ENCODE measurements at regions not wholly inside any gene's neighbourhood (a gene's known extent, or its start where the extent isn't known, plus 50 kb on each side); places are given as distances from the start of the nearest gene placed in this dataset.

- Histone ChIP-seq H3K79me2 (ENCODE audit: low read length) (no peaks in the 10 kb centered on the region), H3K4me2 (ENCODE audit: low read depth, low read length, poor library complexity, severe bottlenecking) (no peak overlapping the region), H3K9me2 (replicated peaks; ENCODE audit: insufficient read depth, low read length) (no peaks in the 10 kb centered on the region), H3K9ac (ENCODE audit: low read length) (no peak overlapping the region), H4K20me1 (ENCODE audit: insufficient read depth, low read depth, low read length) (no peaks in the 10 kb centered on the region), H3K27ac (ENCODE audit: low read length) (no peak overlapping the region), H3K36me3 (ENCODE audit: insufficient read depth, low read length) (no peaks in the 10 kb centered on the region), H3K27me3 (ENCODE audit: low read length) (no peaks in the 10 kb centered on the region), H2AFZ (ENCODE audit: low read length) (no peak overlapping the region), H3K4me3 (ENCODE audit: low read length) (no peak overlapping the region), H3K4me1 (ENCODE audit: low read length) (no peaks in the 10 kb centered on the region), H3K9me3 (ENCODE audit: low read length) (peaks cover 3% of the 10 kb centered on the region; the same call in 1 of the 2 replicates)
- DNase-seq, result no peak
These were observed 452.6 kb upstream of the ST6GAL2 start for GRCh38 chr2:107338571-107338970.

DNA sequence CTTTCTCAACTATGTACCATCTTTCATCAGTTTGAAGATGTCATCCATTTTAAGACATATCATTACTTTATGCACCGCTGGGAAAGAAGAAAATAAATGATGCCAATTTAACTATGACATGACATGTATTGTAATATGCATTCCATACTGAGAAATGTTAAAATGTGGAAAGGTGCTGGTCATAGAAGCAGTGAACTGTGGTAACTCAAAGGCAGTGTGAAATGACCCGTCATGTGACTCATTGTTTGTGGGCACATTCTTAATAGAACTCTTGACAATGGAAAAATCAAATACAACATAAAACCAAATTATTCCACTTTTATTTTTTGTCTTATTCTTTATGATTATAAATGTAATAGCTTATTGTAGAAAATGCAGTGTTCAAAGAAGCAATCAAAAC lies 455.0 kb upstream of the ST6GAL2 start:
- no peaks in the 10 kb centered on the region for H3K27me3 ChIP-seq (ENCODE audit: low read length)

GRCh38 chr2:107349329-107349728 lies 463.4 kb upstream of the ST6GAL2 start:
- Histone ChIP-seq H3K4me1 (ENCODE audit: low read length) (no peaks in the 10 kb centered on the region), H3K27ac (ENCODE audit: low read length) (no peak overlapping the region), H3K27me3 (ENCODE audit: low read length) (no peaks in the 10 kb centered on the region), H4K20me1 (ENCODE audit: insufficient read depth, low read depth, low read length) (no peaks in the 10 kb centered on the region), H3K9me2 (replicated peaks; ENCODE audit: insufficient read depth, low read length) (no peaks in the 10 kb centered on the region), H3K4me3 (ENCODE audit: low read length) (no peak overlapping the region), H3K36me3 (ENCODE audit: insufficient read depth, low read length) (no peaks in the 10 kb centered on the region), H3K4me2 (ENCODE audit: low read depth, low read length, poor library complexity, severe bottlenecking) (no peak overlapping the region), H3K9me3 (ENCODE audit: low read length) (no peaks in the 10 kb centered on the region), H2AFZ (ENCODE audit: low read length) (no peak overlapping the region), H3K79me2 (ENCODE audit: low read length) (no peaks in the 10 kb centered on the region), H3K9ac (ENCODE audit: low read length) (no peak overlapping the region)
- DNase-seq, result no peak

More for the DNA sequence above, 455.0 kb upstream of the ST6GAL2 start:
- Histone ChIP-seq H3K27ac (ENCODE audit: low read length) (no peak overlapping the region), H4K20me1 (ENCODE audit: insufficient read depth, low read depth, low read length) (no peaks in the 10 kb centered on the region), H3K36me3 (ENCODE audit: insufficient read depth, low read length) (no peaks in the 10 kb centered on the region), H3K9me3 (ENCODE audit: low read length) (peaks cover 3% of the 10 kb centered on the region; the same call in 1 of the 2 replicates), H3K9me2 (replicated peaks; ENCODE audit: insufficient read depth, low read length) (no peaks in the 10 kb centered on the region), H2AFZ (ENCODE audit: low read length) (no peak overlapping the region), H3K9ac (ENCODE audit: low read length) (no peak overlapping the region), H3K4me1 (ENCODE audit: low read length) (no peaks in the 10 kb centered on the region), H3K4me3 (ENCODE audit: low read length) (no peak overlapping the region), H3K79me2 (ENCODE audit: low read length) (no peaks in the 10 kb centered on the region), H3K4me2 (ENCODE audit: low read depth, low read length, poor library complexity, severe bottlenecking) (no peak overlapping the region)
- no peak for DNase-seq

DNA sequence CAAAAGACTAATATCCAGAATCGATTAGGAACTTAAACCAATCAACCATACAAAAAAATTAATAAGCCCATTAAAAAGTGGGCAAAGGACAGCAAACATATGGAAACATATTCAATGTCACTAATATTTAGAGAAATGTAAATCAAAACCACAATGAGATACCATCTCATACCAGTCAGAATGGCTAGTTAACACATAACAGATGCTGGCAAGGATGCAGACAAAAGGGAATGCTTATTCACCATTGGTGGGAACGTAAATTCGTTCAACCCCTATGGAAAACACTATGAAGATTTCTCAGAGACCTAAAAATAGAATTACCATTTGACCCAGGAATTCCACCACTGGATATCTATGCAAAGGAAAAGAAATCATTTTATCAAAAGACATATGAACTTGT lies 468.2 kb upstream of the ST6GAL2 start:
- Histone ChIP-seq H3K79me2 (ENCODE audit: low read length) (no peaks in the 10 kb centered on the region), H3K9me2 (replicated peaks; ENCODE audit: insufficient read depth, low read length) (no peaks in the 10 kb centered on the region), H3K4me2 (ENCODE audit: low read depth, low read length, poor library complexity, severe bottlenecking) (no peak overlapping the region), H3K36me3 (ENCODE audit: insufficient read depth, low read length) (no peaks in the 10 kb centered on the region), H3K27me3 (ENCODE audit: low read length) (no peaks in the 10 kb centered on the region), H3K4me1 (ENCODE audit: low read length) (no peaks in the 10 kb centered on the region; the same call in 1 of the 2 replicates), H3K9ac (ENCODE audit: low read length) (no peak overlapping the region), H4K20me1 (ENCODE audit: insufficient read depth, low read depth, low read length) (no peaks in the 10 kb centered on the region), H3K27ac (ENCODE audit: low read length) (no peak overlapping the region), H3K9me3 (ENCODE audit: low read length) (no peaks in the 10 kb centered on the region), H3K4me3 (ENCODE audit: low read length) (no peak overlapping the region), H2AFZ (ENCODE audit: low read length) (no peak overlapping the region)
- no peak for DNase-seq

DNA sequence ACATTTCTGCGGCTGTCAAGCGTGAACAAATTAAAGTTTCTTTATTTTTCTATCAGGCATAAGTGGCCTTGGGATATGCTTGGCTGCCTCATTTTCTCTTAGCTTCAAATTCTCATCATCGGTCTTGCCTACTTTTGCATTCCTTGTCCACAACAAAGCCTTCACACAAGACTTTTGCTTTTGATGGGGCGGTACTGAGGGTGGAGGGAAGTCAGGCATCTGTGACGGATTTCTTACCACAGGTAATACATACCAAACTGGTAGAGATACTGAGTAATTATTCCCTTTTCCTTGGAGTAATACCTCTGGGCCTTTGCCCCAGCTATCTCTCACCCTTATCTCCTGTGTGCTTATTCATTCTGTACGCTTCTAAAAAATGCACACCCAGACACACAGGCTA lies 468.3 kb upstream of the RGPD4 start:
- Histone ChIP-seq H3K9ac (ENCODE audit: low read length) (no peak overlapping the region), H3K27ac (ENCODE audit: low read length) (no peak overlapping the region), H3K4me1 (ENCODE audit: low read length) (no peaks in the 10 kb centered on the region; the same call in 1 of the 2 replicates), H3K9me3 (ENCODE audit: low read length) (no peaks in the 10 kb centered on the region), H3K9me2 (replicated peaks; ENCODE audit: insufficient read depth, low read length) (no peaks in the 10 kb centered on the region), H2AFZ (ENCODE audit: low read length) (no peak overlapping the region), H3K4me2 (ENCODE audit: low read depth, low read length, poor library complexity, severe bottlenecking) (no peak overlapping the region), H3K79me2 (ENCODE audit: low read length) (no peaks in the 10 kb centered on the region), H3K36me3 (ENCODE audit: insufficient read depth, low read length) (no peaks in the 10 kb centered on the region), H4K20me1 (ENCODE audit: insufficient read depth, low read depth, low read length) (no peaks in the 10 kb centered on the region), H3K4me3 (ENCODE audit: low read length) (no peak overlapping the region), H3K27me3 (ENCODE audit: low read length) (no peaks in the 10 kb centered on the region)
- no peak for DNase-seq

- no peaks in the 10 kb centered on the region for H3K36me3 ChIP-seq (ENCODE audit: insufficient read depth, low read length)
- H3K4me3 ChIP-seq (ENCODE audit: low read length), result no peak overlapping the region
- no peak overlapping the region for H3K27ac ChIP-seq (ENCODE audit: low read length)
- H3K79me2 ChIP-seq (ENCODE audit: low read length), result no peaks in the 10 kb centered on the region
- H3K4me1 ChIP-seq (ENCODE audit: low read length), result no peaks in the 10 kb centered on the region; the same call in 1 of the 2 replicates
- no peaks in the 10 kb centered on the region for H4K20me1 ChIP-seq (ENCODE audit: insufficient read depth, low read depth, low read length)
- no peak for DNase-seq
- no peak overlapping the region for H3K4me2 ChIP-seq (ENCODE audit: low read depth, low read length, poor library complexity, severe bottlenecking)
- H3K9me3 ChIP-seq (ENCODE audit: low read length), result no peaks in the 10 kb centered on the region
- H3K9ac ChIP-seq (ENCODE audit: low read length), result no peak overlapping the region
- no peak overlapping the region for H2AFZ ChIP-seq (ENCODE audit: low read length)
- no peaks in the 10 kb centered on the region for H3K27me3 ChIP-seq (ENCODE audit: low read length)
- H3K9me2 ChIP-seq (replicated peaks; ENCODE audit: insufficient read depth, low read length), result no peaks in the 10 kb centered on the region
These were observed 467.7 kb upstream of the RGPD4 start for GRCh38 chr2:107359021-107359420.

- Histone ChIP-seq H3K36me3 (ENCODE audit: insufficient read depth, low read length) (no peaks in the 10 kb centered on the region), H3K27ac (ENCODE audit: low read length) (no peak overlapping the region), H2AFZ (ENCODE audit: low read length) (no peak overlapping the region), H3K4me2 (ENCODE audit: low read depth, low read length, poor library complexity, severe bottlenecking) (no peak overlapping the region), H4K20me1 (ENCODE audit: insufficient read depth, low read depth, low read length) (no peaks in the 10 kb centered on the region), H3K9me3 (ENCODE audit: low read length) (no peaks in the 10 kb centered on the region), H3K9me2 (replicated peaks; ENCODE audit: insufficient read depth, low read length) (no peaks in the 10 kb centered on the region), H3K27me3 (ENCODE audit: low read length) (no peaks in the 10 kb centered on the region), H3K4me1 (ENCODE audit: low read length) (no peaks in the 10 kb centered on the region; the same call in 1 of the 2 replicates), H3K9ac (ENCODE audit: low read length) (no peak overlapping the region), H3K4me3 (ENCODE audit: low read length) (no peak overlapping the region), H3K79me2 (ENCODE audit: low read length) (no peaks in the 10 kb centered on the region)
- no peak for DNase-seq
These were observed 464.8 kb upstream of the RGPD4 start for GRCh38 chr2:107361751-107362381.

DNA sequence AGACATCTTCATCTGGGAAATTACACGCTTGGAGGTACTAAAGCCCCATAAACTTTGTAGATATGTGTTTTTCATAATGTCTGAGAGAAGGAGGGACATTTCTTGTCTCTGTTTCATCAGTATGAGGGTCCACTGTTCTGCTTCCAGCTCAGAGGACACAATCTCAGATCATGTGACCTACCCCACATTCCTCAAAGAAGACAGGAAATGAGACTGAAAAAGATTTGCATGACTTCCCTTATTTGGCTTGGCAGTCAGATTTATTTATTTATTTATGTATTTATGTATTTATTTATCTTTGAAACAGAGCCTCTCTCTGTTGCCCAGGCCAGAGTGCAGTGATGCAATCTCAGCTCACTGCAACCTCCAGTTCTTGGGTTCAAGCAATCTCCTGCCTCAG lies 463.7 kb upstream of the RGPD4 start:
- Histone ChIP-seq H3K4me1 (ENCODE audit: low read length) (no peaks in the 10 kb centered on the region; the same call in 1 of the 2 replicates), H3K27me3 (ENCODE audit: low read length) (no peaks in the 10 kb centered on the region), H3K27ac (ENCODE audit: low read length) (no peak overlapping the region), H3K4me2 (ENCODE audit: low read depth, low read length, poor library complexity, severe bottlenecking) (no peak overlapping the region), H3K9me3 (ENCODE audit: low read length) (no peaks in the 10 kb centered on the region), H3K9ac (ENCODE audit: low read length) (no peak overlapping the region), H4K20me1 (ENCODE audit: insufficient read depth, low read depth, low read length) (no peaks in the 10 kb centered on the region), H3K36me3 (ENCODE audit: insufficient read depth, low read length) (no peaks in the 10 kb centered on the region), H3K79me2 (ENCODE audit: low read length) (no peaks in the 10 kb centered on the region), H2AFZ (ENCODE audit: low read length) (no peak overlapping the region), H3K9me2 (replicated peaks; ENCODE audit: insufficient read depth, low read length) (no peaks in the 10 kb centered on the region), H3K4me3 (ENCODE audit: low read length) (no peak overlapping the region)
- no peak for DNase-seq

All from Karpas-422 (cell line).